A549 (cell line): ENCODE measurements at regions not wholly inside any gene's neighbourhood (a gene's known extent, or its start where the extent isn't known, plus 50 kb on each side); places are given as distances from the start of the nearest gene placed in this dataset.

Experiments
- CBX8 ChIP-seq: fragments of 200-600 bp; sonication (generic); IDR thresholded peaks from 2 replicates; pipeline ENCODE4 v1.6.1; 2016
- ESRRA ChIP-seq: fragments of 150-350 bp; IDR thresholded peaks from 2 replicates; pipeline ENCODE4 v1.6.1; 2014; ENCODE audit warnings: mild to moderate bottlenecking, low read length, borderline replicate concordance
- JUN ChIP-seq, 2 experiments: fragments of >200 bp; sonication (Bioruptor Twin); formaldehyde crosslinking; IDR thresholded peaks; 2 replicates in 1 of 2; 3 replicates in 1 of 2; pipeline ENCODE4 v1.6.1; 2016 to 2017
- JUNB ChIP-seq: fragments of >200 bp; sonication (Bioruptor Twin); formaldehyde crosslinking; IDR thresholded peaks from 2 replicates; pipeline ENCODE4 v1.6.1; 2016
- POLR2A ChIP-seq: IDR thresholded peaks from 2 replicates; pipeline ENCODE4 v1.6.1; 2012; ENCODE audit warnings: mild to moderate bottlenecking, low read length
- RFX5 ChIP-seq: fragments of 450-650 bp; IDR thresholded peaks from 2 replicates; pipeline ENCODE4 v1.7.1; 2014; ENCODE audit warnings: antibody characterized with exemption, mild to moderate bottlenecking, moderate library complexity
- TF ChIP-seq, protein P1 (sequence below): fragments of >200 bp; sonication (Bioruptor Twin); formaldehyde crosslinking; IDR thresholded peaks from 3 replicates; pipeline ENCODE4 v1.5.1; 2016
- TF ChIP-seq, protein P2 (sequence below): IDR thresholded peaks from 2 replicates; pipeline ENCODE4 v1.6.1; 2012

DNA sequence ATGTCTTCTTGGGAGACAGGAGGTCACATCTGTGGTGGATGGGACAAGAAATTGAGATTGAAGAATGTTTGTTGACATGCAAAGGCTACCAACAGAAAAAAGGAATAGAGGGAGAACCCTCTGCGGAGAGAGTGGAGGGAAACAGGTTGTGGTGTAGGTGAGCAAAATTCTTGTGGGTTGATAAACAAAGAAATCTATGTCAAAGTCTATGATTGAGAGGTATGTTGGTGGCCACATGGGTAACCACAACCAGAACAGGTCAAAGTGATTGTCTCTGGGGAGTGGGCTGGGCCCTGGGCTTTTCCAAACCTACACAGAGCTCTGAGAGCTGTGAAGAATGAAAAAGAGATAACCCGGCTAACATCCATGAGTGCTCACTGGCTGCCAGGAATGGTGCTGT lies 62.8 kb upstream of the NCK2 start:
- TF ChIP-seq POLR2A: no peak
- TF ChIP-seq, protein P1, sequence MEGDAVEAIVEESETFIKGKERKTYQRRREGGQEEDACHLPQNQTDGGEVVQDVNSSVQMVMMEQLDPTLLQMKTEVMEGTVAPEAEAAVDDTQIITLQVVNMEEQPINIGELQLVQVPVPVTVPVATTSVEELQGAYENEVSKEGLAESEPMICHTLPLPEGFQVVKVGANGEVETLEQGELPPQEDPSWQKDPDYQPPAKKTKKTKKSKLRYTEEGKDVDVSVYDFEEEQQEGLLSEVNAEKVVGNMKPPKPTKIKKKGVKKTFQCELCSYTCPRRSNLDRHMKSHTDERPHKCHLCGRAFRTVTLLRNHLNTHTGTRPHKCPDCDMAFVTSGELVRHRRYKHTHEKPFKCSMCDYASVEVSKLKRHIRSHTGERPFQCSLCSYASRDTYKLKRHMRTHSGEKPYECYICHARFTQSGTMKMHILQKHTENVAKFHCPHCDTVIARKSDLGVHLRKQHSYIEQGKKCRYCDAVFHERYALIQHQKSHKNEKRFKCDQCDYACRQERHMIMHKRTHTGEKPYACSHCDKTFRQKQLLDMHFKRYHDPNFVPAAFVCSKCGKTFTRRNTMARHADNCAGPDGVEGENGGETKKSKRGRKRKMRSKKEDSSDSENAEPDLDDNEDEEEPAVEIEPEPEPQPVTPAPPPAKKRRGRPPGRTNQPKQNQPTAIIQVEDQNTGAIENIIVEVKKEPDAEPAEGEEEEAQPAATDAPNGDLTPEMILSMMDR: no peak
- no peak for TF ChIP-seq RFX5
- TF ChIP-seq JUNB: no peak
- TF ChIP-seq JUN (IDR thresholded peaks at IDR 0.05): no peak
- no peak for TF ChIP-seq CBX8
- TF ChIP-seq, protein P2, sequence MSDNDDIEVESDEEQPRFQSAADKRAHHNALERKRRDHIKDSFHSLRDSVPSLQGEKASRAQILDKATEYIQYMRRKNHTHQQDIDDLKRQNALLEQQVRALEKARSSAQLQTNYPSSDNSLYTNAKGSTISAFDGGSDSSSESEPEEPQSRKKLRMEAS: no peak
- no peak for TF ChIP-seq ESRRA
